NCI-H2196 treated with DMSO at 0.1 percent for 48 hours (cell line): ENCODE measurements at regions not wholly inside any gene's neighbourhood (a gene's known extent, or its start where the extent isn't known, plus 50 kb on each side); places are given as distances from the start of the nearest gene placed in this dataset.
"Not testable (repeated sequence)": the region's sequence is repeated elsewhere in the genome, so short reads cannot be mapped to it uniquely, and the experiment has no call there.

Experiments
- DNase-seq: peaks from one replicate; lab custom pipeline; 2025; ENCODE audit not compliant: unreplicated experiment; lab: John Stamatoyannopoulos, UW

DNA sequence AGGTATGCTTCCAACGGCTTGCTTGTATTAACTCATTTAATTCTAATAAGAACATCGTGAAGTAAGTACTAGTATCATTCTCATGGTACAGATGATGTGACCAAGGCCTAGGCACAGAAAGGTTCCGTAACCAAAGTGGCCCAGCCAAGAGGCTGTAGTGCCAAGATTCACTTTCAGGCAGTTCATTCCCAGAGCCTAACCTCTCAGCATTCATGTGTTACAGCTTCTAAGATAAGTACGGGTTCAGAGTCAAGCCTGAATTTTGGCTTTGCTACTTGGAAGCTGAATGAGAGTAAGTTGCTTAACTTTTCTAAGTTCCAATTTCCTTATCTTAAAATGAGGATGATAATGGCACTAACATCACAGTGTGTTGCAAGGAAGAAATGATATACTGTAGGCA is 379.9 kb downstream of the AEBP2 start:
- DNase-seq: no peak

DNA sequence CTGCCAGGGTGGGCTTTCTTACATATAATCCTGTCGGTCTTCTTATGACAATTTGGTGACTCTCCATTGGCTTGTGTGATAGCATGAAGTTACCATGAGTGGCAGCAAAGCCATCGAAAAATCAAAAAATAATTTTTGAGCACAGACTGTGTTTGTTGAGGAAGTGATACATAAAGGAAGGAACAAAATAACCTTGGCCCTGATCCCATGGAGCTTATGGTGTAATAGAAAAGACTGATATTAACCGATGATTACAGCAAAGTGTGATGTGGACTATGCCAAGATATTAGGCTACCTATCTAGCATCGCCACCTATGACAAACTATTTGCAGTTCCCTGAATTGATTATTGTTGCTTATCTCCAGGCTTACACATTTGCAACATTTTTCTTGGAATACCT is 383.2 kb downstream of the AEBP2 start:
- DNase-seq: no peak

DNA sequence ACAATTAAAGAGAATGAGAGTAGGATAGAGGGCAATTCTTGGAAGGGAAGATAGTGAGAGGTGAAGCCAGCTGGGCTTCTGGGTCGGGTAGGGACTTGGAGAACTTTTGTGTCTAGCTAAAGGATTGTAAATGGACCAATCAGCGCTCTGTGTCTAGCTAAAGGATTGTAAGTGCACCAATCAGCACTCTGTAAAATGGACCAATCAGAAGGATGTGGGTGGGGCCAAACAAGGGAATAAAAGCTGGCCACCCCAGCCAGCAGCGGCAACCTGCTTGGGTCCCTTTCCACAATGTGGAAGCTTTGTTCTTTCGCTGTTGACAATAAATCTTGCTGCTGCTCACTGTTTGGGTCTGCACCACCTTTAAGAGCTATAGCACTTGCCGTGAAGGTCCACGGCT is 384.0 kb downstream of the AEBP2 start:
- DNase-seq: not testable (repeated sequence)

DNA sequence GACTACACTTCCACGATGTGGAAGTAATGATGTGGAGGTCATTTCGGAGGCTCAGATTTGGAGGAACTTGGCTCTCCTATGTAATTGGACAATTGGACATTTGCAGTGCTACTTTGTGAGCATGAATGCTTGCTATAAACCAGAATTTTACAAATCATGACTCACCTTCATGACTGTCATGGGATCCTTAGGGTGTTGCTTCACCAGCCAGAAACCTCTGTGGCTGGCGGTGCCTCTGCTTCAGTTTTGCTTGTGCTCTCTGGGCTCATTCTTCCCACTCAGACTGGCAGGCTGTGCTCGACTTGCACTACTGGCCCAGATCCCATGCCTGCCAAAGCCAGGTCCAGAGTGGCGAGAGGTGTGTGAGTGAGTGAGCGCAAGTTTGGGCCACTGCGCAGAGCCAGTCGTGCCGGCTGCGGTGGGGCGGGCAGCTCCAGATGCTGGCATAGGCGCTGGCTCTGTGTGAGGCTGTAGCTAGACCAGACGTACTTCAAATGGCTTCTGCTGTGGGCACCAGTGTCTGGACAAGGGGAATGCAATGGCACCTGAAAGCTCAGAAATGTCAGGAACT is 387.8 kb downstream of the AEBP2 start:
- no peak for DNase-seq

DNA sequence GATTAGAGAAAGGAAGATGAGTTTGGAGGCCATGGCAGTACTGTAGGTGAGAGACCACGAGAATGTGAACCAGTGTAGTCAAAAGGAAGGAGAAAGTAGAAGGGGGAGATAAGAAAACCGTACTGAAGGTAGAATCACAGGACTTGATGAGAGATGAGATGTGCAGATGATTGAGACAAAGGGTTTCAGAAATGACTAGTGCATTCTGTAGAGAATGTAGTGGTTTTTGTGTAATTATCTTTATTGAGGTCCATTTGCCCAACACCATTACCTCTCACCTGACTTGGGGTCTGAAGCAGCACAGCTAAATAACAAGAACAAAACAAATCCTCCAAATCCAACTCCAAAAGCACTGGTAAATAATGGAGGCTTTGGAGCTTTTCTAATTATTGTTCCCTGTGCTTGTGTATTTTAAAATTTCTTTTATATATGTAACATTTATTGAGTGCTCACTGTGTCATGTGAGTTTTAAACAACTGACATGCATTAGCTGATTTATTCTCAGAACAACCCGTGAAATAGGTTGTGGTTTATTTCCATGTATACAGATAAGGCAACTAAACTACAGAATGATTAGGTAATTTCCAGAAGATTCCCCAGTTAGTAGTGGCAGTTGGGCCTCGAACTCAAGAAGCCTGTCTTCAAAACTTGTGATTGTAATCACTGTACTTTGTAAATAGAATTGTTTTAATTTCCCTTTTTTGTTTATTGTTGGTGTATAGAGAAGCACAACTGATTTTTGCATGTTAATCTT is 390.0 kb downstream of the AEBP2 start:
- DNase-seq: no peak

DNA sequence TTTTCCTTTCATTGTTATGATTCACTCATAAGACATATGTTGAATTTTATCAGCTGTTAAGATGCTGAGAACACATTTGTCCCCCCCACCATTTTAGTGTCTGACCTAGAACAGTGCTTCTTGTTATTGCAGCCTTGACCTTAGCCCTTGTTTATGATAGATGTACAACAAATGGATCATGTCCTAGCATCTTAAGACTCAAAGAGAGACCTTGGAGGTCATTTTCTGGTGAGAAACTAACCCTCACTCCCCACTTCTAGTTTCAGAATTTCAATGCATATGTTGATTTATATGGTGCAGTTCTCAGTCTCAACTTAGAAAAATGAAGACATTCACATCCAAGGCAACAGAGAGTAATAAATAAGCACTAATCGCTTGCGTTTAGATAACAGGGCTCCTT is 391.2 kb downstream of the AEBP2 start:
- DNase-seq: no peak

DNA sequence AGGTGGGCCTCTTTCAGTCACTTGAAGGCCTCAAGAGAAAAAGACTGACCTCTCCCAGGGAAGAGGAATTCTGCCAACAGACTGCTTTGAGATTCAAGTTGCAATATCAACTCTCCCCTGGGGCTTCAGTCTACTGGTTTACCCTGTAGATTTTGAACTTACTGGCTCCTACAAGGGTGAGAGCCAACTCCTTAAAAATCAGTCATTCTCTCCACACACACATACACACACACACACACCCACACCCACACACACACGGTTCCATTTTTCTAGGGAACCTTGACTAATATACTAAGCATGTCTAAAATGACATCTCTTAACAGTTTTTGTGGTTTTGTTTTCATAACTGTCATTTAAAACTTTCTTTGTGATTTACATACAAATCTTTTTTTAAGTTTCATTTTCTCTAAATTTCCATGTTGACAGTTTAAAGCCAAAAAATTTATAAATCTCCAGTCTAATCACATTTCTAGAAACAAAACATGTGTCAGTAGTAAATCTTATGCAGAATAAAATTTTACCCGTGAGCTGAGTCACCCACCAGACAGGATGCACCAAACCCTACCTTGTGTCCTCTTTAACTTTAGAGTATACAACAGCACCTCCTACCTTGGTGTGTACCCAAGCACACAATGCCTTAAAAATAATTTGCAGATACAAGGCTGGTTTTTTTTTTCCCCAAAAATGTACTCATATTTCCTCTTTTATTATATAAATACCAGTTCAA is 394.6 kb downstream of the AEBP2 start:
- DNase-seq: no peak

DNA sequence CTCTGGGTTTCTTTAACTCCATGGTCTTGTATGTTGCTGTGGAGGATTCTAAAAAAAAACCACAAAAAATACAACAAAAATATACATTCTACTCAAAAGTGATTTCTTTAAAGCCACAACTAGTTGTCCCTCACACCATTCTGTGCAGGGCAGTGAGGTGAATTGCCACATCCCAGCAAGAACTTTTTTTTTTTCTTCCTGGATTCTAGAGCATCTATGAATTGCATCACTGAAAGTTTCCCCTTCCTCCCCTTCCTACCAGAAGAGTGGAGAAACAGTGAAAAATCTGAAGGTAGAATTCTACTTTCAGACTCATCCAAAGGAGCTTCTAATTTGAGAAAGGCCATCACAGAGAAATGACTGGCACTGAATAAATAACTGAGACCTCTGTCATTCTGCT is 395.3 kb downstream of the AEBP2 start:
- DNase-seq: no peak

DNA sequence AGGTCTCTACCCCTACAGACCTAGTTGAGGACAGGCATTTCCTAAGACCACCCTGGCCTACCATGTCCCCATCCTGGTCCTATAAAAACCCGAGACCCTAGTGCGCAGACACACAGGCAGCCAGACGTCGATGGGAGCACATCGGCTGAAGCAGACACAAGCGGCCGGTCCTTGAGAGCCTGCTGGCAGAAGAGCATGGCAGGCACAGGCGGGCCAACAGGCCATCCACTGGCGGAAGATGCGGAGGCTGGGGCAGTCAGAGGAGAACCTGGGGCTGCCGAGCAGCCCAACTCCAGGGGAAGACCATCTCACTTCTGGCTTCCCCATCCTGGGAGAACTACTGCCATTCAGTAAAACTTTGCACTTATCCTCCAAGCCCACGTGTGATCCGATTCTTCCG is 396.8 kb downstream of the AEBP2 start:
- no peak for DNase-seq

DNA sequence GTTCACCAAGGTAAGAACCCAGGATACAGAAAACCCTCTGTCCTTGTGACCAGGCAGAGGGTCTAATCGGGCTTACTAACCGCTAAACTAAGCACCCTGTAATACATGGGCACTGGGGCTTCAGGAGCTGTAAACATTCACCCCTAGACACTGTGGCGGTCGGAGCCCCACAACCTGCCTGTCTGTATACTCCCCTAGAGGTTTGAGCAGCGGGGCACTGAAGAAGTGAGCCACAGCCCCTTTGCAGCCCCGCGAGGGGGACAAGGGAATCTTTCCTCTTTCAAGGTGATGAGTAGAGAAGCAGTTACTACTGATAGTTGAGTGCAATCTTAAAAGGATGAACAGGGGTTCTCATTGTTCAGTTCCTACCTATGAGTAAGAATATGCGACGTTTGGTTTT is 397.2 kb downstream of the AEBP2 start:
- DNase-seq: no peak

DNA sequence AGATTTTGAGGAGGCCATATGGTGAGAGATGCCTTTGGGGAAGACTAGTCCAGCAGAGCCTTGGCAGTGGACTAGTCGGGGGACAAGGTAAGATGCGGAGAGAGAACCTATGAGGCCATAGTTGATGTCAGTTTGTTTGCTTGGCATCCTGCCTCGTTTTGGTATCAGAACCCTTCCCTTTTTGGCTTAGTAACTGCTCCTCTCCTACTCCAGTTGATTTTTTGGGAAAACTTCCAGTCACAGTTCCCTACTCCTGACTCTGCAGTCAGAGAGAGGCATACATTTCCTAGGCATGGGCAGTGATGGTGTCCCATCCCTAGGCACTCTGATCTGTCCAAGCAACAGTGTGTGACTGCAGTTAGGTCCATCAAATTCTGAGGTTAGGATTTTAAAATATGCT is 398.3 kb downstream of the AEBP2 start:
- DNase-seq: no peak

DNA sequence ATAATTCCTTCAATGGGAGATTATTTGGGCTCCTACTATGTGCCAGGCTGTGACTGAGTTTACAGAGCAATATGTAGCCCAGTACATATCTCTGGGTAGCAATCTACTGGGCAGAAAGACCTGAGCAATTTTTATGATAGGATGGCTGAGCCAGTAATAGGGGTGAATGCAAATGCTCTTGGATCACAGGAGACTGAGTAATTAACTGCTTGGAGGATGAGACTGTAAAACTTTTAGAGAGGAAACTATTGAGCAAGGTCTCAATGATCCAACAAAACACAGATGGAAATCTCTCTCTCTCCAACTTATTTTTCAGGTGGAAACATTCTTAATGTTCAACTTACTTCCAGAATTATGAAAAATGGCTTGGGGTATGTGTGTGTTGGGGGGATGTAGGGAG is 402.2 kb downstream of the AEBP2 start:
- no peak for DNase-seq

DNA sequence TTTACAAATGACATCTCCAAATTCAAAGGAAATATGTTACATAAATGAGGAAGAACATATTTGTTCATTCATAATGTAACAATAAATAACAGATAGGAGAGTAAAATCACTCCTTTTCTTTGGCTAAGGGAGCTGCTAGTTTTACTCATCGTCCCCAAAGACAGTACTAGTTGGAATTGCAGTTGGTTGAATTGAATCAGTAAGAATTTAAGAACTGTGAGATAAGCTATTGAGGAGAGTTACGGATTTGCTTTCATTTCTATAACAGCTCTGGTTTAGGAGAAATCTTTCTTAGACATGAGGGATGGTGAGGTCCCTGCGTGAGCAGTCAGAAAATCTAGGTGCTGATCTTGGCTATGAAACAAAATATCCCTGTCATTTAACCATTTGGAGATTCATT is 402.8 kb downstream of the AEBP2 start:
- no peak for DNase-seq

DNA sequence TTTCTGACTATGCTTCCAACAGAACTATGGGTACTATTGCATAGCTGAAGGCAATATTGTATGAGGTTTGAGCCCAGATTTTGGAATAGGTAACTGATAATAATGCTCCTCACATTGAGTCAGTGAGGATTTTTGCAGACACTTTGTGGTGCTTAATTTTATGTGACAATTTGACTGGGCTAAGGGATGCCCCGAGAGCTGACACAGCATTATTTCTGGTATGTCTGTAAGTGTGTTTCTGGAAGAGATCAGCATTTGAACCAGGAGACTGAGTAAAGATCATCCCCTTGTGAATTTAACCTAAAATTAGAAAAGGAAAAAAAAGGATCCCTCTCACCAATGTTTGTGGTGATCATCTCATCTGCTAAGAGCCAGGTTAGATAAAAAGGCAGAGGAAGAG is 404.9 kb downstream of the AEBP2 start:
- no peak for DNase-seq

DNA sequence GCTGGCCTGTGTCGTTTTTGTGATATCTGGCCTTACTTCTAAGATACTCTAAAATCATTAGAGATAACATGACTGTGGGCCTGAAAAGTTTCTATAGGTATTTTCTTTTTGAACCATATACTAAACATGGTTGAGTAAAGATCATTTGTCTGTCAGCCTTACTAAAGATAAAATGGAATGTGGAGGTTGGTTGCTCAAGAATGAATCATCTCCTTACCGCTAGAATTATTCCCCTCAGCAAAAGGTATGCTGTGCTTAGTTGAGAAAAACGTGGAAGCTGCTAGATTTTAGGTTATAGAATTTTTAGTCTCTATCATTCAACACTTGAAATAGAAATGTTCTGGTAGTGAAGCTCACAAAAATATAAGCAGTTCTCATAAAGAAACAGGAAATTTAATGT is 407.3 kb downstream of the AEBP2 start:
- no peak for DNase-seq

DNA sequence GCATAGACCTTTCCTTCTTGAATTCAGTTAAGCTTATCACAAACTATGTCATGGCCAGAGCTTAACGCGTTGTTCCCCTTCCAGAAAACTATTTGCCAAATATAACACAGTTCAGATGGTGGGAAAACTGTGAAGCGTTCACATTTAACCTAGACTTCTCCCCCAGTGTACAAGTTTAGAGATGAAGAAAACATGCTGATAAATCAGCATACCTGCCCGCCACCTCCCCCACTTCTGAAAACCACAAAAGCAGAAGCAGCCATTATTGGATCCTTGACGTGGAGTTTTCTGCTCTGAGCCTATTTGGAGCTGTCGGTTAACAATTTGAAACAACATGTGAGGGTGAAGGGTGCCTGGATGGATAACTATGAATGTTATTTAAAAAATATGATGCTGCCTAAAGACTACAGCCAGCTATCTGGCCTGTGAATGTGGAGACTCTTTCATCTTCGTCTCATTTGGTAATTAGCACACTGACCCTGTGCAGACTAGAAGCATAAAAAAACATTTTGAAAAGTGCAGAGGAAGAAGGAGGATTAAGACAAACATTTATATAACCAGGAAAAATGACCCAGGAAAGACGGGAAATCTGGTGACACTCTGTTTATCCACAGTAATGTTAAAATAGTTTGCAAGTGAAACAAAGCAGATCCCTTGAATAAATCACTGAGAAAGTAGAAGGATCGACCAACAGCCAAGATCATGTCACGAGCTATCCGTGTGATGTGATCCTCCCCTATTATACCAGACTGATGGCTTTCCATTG is 408.2 kb downstream of the AEBP2 start:
- no peak for DNase-seq

DNA sequence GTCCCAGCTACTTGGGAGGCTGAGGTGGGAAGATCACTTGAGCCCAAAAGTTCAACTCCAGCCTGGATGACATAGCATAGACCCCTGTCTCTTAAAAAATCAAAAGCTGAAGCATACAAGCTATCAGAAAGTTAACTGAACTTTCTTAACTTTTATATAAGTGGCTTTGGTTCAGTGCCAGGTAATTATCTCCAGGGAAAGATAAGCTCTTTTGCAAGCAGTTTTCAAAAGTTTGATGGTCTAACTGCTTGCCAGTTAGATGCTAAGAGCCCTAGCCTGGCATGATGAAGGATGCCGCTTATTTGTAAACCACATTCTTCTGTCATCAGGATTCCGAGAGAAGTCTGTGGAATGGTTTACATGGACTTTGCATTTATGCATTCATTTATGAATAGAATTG is 409.1 kb downstream of the AEBP2 start:
- DNase-seq: no peak

DNA sequence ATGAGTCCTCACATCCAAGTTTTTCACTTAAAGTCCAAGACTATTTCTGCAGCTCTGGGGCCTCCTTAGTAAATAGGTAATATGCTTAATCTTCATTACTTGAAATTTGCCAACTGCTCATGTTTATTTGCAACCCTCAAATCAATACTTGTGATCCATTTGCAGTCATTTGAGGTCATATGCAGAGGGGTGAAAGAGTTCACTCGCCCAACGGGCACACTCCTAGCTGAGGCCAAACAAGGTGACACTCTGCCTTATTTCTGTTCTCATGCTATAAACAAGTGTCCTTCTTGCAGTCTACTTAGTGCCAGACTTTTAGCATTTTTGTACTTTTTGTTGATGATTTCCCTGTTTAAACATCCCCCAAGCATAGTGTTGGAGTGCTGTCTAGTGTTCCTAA is 409.9 kb downstream of the AEBP2 start:
- DNase-seq: no peak

DNA sequence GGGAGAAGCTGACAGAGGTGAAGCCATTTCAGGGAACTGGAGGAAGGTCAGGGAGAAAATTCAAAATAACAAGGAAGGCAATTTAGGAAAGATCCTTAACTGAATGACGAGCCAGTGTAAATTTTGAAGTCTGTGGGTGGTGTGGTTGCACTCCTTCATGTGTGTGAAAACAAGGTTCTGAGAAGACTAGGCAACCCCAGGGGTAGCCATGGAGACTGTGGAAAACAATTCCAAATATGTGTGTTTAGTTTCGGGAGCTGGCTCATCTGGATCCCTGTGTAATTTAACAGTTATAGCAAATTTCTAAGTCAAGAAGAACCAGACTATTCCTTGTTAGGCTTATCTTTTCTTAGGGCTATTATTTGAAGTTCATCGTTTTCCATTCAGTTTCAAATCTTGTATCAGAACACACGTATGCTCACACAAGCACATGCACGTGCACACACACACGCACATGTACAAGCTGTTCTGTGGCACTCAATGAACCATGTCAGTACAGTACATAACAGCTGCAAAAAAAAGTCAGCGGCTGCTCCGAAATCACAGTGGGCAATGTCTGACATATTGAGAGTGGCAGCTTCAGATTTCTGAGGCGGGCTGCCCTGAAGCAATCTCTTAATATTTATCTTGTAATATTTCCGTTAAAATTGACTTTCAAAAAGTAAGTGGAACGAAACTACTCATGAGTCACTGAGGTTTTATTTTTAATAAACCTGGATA is 411.2 kb downstream of the AEBP2 start:
- no peak for DNase-seq

DNA sequence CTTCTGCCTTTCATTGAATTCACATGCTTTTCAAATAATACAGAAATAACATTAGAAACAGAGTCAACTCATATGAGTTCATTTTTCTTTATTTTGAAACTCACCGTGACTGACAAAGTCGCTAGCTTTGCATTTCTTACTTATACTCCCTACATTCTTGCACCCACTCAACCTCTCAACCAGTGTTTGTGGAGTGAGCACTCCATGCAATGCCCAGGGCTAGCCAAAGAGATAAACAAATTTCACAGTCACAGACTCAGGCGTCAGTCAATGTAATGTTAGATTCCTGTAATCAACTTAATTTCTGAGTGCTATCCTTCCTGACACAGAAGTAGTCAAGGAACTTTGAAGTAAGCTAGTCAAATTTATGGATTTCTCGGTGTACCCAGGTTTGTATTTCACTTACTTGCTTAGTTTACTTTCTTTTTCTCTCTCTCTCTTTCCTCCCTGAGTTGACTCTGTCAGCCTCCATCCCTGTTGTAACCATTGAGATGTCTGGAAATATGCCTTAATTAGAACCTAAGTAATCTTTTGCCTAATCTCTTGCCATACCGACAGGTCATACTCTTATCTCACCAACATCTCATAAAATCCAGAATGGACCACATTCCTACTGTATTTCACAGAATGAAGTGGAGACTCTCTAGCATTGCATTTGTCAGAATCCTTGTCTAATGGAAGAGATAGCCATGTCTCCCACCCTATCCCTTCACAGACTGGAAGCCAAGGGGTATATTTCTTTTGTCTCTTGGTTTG is 413.0 kb downstream of the AEBP2 start:
- DNase-seq: no peak
